Testis (tissue), 2 donors: ENCODE measurements at regions not wholly inside any gene's neighbourhood (a gene's known extent, or its start where the extent isn't known, plus 50 kb on each side); places are given as distances from the start of the nearest gene placed in this dataset.

Experiments
- POLR2A ChIP-seq: fragments of 450-650 bp; IDR thresholded peaks from one replicate; pipeline ENCODE4 v1.6.1; 2017; ENCODE audit warnings: antibody characterized with exemption, mild to moderate bottlenecking, moderate library complexity
- TF ChIP-seq, protein P1 (sequence below), 3 experiments: fragments of 450-650 bp in 2 of 3; fragments of 200-600 bp in 1 of 3; sonication (generic) in 1 of 3; IDR thresholded peaks; one replicate each; pipeline ENCODE4 v1.5.1; 2016 to 2019; ENCODE audit warnings: antibody characterized with exemption in 3 of 3, mild to moderate bottlenecking in 2 of 3, moderate library complexity in 1 of 3

DNA sequence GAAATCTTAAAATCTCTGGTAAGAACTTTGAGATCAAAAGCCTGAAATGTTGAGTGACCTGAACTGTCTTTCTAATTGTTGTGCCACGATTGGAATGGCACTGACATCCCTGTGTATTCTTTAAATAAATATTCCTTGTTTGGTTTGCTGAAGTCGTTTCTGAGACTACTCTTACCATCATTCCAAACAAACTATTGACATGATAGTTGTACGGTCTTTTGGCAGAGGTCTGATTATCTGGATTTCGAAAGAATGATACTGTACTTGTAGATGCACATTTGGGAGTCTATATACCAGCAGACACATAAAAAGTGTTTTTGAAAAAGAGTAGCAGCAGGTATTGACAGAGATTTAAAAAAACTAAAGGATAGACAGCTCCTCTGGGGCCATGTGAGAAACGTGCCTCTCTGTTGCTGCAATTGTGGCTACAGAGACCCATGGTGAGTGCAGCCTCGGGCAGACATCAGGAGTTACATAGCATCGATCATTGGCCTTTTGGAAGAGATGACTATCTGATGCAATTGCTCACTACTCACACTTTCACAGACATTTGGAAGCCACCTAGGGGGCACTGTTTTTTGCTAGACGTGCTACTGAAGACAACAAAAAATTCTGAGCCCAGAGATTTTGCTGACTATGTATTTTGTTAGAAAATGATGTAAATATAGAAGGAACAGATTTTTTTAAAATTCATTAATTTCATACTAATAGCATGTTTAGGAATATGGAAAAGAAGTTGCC, 464.5 kb downstream of the KCNT2 start:
- TF ChIP-seq, protein P1, sequence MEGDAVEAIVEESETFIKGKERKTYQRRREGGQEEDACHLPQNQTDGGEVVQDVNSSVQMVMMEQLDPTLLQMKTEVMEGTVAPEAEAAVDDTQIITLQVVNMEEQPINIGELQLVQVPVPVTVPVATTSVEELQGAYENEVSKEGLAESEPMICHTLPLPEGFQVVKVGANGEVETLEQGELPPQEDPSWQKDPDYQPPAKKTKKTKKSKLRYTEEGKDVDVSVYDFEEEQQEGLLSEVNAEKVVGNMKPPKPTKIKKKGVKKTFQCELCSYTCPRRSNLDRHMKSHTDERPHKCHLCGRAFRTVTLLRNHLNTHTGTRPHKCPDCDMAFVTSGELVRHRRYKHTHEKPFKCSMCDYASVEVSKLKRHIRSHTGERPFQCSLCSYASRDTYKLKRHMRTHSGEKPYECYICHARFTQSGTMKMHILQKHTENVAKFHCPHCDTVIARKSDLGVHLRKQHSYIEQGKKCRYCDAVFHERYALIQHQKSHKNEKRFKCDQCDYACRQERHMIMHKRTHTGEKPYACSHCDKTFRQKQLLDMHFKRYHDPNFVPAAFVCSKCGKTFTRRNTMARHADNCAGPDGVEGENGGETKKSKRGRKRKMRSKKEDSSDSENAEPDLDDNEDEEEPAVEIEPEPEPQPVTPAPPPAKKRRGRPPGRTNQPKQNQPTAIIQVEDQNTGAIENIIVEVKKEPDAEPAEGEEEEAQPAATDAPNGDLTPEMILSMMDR (IDR thresholded peaks at IDR 0.05) = no peak
- TF ChIP-seq POLR2A = no peak
